Thoracic aorta (tissue), 2 donors: ENCODE measurements at regions not wholly inside any gene's neighbourhood (a gene's known extent, or its start where the extent isn't known, plus 50 kb on each side); places are given as distances from the start of the nearest gene placed in this dataset.
A peak's percentile ranks its signal among the peaks of the same experiment; 100 is the strongest.
"Not testable (repeated sequence)": the region's sequence is repeated elsewhere in the genome, so short reads cannot be mapped to it uniquely, and the experiment has no call there.

Experiments
- ATAC-seq: fragments of 150-250 bp; one replicate; pipeline ENCODE4 v1.8.0; 2017; ENCODE audit warnings: low read depth; ENCODE audit not compliant: insufficient number of reproducible peaks, low FRiP score
- DNase-seq: peaks from one replicate; pipeline ENCODE4 v3.0.0-alpha.2; 2020; ENCODE audit warnings: low spot score
- H3K27ac ChIP-seq, 2 donors: fragments of 200-600 bp; sonication (generic); 1 replicate in 1 of 2; 2 replicates in 1 of 2; pipeline ENCODE4 v1.5.1; 2016; ENCODE audit warnings: mild to moderate bottlenecking in 2 of 2, moderate library complexity in 2 of 2
- H3K27me3 ChIP-seq: fragments of 200-600 bp; sonication (generic); replicated peaks from 2 replicates; pipeline ENCODE4 v1.6.0; 2016; ENCODE audit warnings: mild to moderate bottlenecking; ENCODE audit not compliant: insufficient read depth
- H3K36me3 ChIP-seq: fragments of 200-600 bp; sonication (generic); one replicate; pipeline ENCODE4 v1.5.1; 2016
- H3K4me1 ChIP-seq, 2 donors: fragments of 200-600 bp; sonication (generic); 1 replicate in 1 of 2; 2 replicates in 1 of 2; pipeline versions ENCODE4 v1.5.1 to v1.6.0; 2016; ENCODE audit warnings: low read depth in 2 of 2, mild to moderate bottlenecking in 1 of 2; ENCODE audit not compliant: control insufficient read depth in 1 of 2
- H3K4me3 ChIP-seq: fragments of 200-600 bp; sonication (generic); 2 replicates; pipeline ENCODE4 v1.5.1; 2016; ENCODE audit warnings: mild to moderate bottlenecking
- H3K9me3 ChIP-seq: fragments of 200-600 bp; sonication (generic); 2 replicates; pipeline ENCODE4 v1.5.1; 2016
- TF ChIP-seq, protein P1 (sequence below): fragments of 200-600 bp; sonication (generic); IDR thresholded peaks from one replicate; pipeline ENCODE4 v1.5.1; 2019; ENCODE audit warnings: antibody characterized with exemption

DNA sequence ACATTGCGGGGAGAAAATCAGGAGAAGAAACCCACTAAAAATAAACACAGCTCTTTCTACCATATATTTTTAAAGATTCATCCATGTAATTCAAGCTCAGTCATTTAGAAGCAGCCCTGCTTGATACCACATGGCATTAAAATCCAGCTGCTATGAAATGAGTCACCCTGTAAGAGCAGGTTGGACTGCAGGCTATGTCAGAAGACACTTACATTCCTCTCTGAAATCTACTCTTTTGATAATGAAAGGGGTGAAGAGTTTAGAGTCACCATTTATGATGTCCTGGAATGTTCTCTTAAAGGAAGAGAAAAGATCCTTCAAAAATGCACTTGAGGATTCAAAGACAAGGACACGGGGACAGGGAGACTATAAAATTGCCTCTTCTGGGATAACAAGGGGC lies 100.6 kb upstream of the APCDD1 start:
- Histone ChIP-seq H3K9me3 (no peaks in the 10 kb centered on the region), H3K27ac (no peak overlapping the region)
- no peak for ATAC-seq

DNA sequence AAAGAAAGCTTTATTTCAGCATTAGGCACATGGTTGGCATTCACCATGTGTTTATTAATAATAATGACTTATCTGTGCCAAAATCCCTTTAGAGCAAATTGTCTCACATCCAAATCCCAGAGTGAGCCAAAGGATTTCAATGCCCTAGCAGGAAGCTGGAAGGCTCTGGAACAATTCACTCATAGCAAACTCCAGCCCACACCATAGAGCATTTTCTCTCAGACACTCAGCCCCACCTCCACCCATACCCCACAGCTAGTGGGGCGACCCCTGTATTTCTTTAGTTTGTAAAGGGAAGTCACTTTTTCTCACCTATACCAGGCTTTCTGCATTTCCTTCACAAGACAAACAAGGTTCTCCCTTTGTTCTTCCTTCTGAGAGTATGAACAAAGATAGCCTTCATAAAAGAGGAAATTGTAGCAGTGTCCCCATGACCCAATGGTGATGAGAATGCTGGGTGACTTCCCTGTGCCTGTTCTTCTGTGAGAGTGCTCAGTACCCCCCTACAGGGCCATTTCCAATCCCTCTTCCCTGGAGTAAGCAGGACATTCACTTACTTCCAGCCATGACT lies 100.1 kb upstream of the APCDD1 start:
- Histone ChIP-seq H3K4me1 (peaks cover 10 to 18% of the 10 kb centered on the region in 2 donors), H3K27ac (no peak overlapping the region), H3K9me3 (no peaks in the 10 kb centered on the region), H3K27me3 (no peaks in the 10 kb centered on the region), H3K36me3 (no peaks in the 10 kb centered on the region), H3K4me3 (no peak overlapping the region)
- TF ChIP-seq, protein P1, sequence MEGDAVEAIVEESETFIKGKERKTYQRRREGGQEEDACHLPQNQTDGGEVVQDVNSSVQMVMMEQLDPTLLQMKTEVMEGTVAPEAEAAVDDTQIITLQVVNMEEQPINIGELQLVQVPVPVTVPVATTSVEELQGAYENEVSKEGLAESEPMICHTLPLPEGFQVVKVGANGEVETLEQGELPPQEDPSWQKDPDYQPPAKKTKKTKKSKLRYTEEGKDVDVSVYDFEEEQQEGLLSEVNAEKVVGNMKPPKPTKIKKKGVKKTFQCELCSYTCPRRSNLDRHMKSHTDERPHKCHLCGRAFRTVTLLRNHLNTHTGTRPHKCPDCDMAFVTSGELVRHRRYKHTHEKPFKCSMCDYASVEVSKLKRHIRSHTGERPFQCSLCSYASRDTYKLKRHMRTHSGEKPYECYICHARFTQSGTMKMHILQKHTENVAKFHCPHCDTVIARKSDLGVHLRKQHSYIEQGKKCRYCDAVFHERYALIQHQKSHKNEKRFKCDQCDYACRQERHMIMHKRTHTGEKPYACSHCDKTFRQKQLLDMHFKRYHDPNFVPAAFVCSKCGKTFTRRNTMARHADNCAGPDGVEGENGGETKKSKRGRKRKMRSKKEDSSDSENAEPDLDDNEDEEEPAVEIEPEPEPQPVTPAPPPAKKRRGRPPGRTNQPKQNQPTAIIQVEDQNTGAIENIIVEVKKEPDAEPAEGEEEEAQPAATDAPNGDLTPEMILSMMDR = no peak
- peak; percentile 33 for ATAC-seq
- no peak for DNase-seq

More for the DNA sequence above, 100.6 kb upstream of the APCDD1 start:
- Histone ChIP-seq H3K36me3 (no peaks in the 10 kb centered on the region), H3K4me3 (no peak overlapping the region), H3K4me1 (peaks cover 10 to 18% of the 10 kb centered on the region in 2 donors), H3K27me3 (no peaks in the 10 kb centered on the region)
- TF ChIP-seq, protein P1 = no peak
- DNase-seq = no peak

GRCh38 chr18:10354890-10355289 lies 99.5 kb upstream of the APCDD1 start:
- H3K4me3 ChIP-seq = no peak overlapping the region
- TF ChIP-seq, protein P1 = no peak
- no peaks in the 10 kb centered on the region for H3K9me3 ChIP-seq
- ATAC-seq = no peak
- no peak for DNase-seq
- H3K27me3 ChIP-seq = no peaks in the 10 kb centered on the region
- H3K27ac ChIP-seq = no peak overlapping the region
- H3K36me3 ChIP-seq = no peaks in the 10 kb centered on the region
- H3K4me1 ChIP-seq = peaks cover 10 to 18% of the 10 kb centered on the region in 2 donors

- H3K36me3 ChIP-seq, DNase-seq, H3K27me3 ChIP-seq, H3K9me3 ChIP-seq, H3K27ac ChIP-seq, H3K4me3 ChIP-seq, ATAC-seq: not testable (repeated sequence)
- H3K4me1 ChIP-seq = peaks cover 10 to 18% of the 10 kb centered on the region in 2 donors
Observed at GRCh38 chr18:10356999-10357398, 97.4 kb upstream of the APCDD1 start.

- Histone ChIP-seq H3K9me3 (no peaks in the 10 kb centered on the region), H3K4me3 (no peak overlapping the region), H3K4me1 (no peaks in the 10 kb centered on the region), H3K27ac (no peak overlapping the region), H3K27me3 (no peaks in the 10 kb centered on the region), H3K36me3 (no peaks in the 10 kb centered on the region)
- DNase-seq (no peak), ATAC-seq (no peak)
- TF ChIP-seq, protein P1 = no peak
Observed at GRCh38 chr18:10361660-10362059, 92.8 kb upstream of the APCDD1 start.

GRCh38 chr18:10365021-10365500 lies 89.4 kb upstream of the APCDD1 start:
- no peaks in the 10 kb centered on the region for H3K9me3 ChIP-seq
- H3K36me3 ChIP-seq = no peaks in the 10 kb centered on the region
- no peak for DNase-seq
- no peak overlapping the region for H3K4me3 ChIP-seq
- TF ChIP-seq, protein P1 = no peak
- H3K4me1 ChIP-seq = no peaks in the 10 kb centered on the region
- ATAC-seq = no peak
- H3K27me3 ChIP-seq = no peaks in the 10 kb centered on the region
- H3K27ac ChIP-seq = no peak overlapping the region
